RWPE2 (cell line): ENCODE measurements at regions not wholly inside any gene's neighbourhood (a gene's known extent, or its start where the extent isn't known, plus 50 kb on each side); places are given as distances from the start of the nearest gene placed in this dataset.

Experiments
- ATAC-seq: fragments of 200-7000 bp; cut with Tn5 transposase; 3 replicates; pipeline ENCODE4 v1.9.1; 2021; ENCODE audit warnings: low read depth
- DNase-seq: peaks from one replicate; pipeline ENCODE4 v3.0.0-alpha.2; 2020; ENCODE audit warnings: low spot score
- H3K27ac ChIP-seq: fragments of 450-650 bp; 2 replicates; pipeline ENCODE4 v1.5.1; 2017; ENCODE audit warnings: mild to moderate bottlenecking; ENCODE audit not compliant: poor library complexity, severe bottlenecking
- H3K27me3 ChIP-seq: fragments of 250-450 bp; sonication (Bioruptor Pico); 2 replicates; pipeline ENCODE4 v1.5.1; 2021; ENCODE audit warnings: mild to moderate bottlenecking, moderate library complexity; ENCODE audit not compliant: insufficient read depth, poor library complexity, severe bottlenecking
- H3K36me3 ChIP-seq: fragments of 250-450 bp; sonication (Bioruptor Pico); 2 replicates; pipeline ENCODE4 v1.5.1; 2020; ENCODE audit warnings: low read depth, mild to moderate bottlenecking, moderate library complexity
- H3K4me1 ChIP-seq: fragments of 250-450 bp; sonication (Bioruptor Pico); 2 replicates; pipeline ENCODE4 v1.5.1; 2021; ENCODE audit warnings: mild to moderate bottlenecking, moderate library complexity; ENCODE audit not compliant: insufficient read depth, poor library complexity, severe bottlenecking
- H3K4me3 ChIP-seq: fragments of 250-450 bp; sonication (Bioruptor Pico); 2 replicates; pipeline ENCODE4 v1.5.1; 2021; ENCODE audit warnings: mild to moderate bottlenecking, moderate library complexity; ENCODE audit not compliant: severe bottlenecking
- H3K9me3 ChIP-seq: fragments of 250-450 bp; sonication (Bioruptor Pico); 2 replicates; pipeline ENCODE4 v1.5.1; 2021; ENCODE audit warnings: mild to moderate bottlenecking, moderate library complexity; ENCODE audit not compliant: severe bottlenecking
- CTCF ChIP-seq: fragments of 450-650 bp; IDR thresholded peaks from one replicate; pipeline ENCODE4 v1.5.1; 2017; ENCODE audit warnings: mild to moderate bottlenecking, moderate library complexity; ENCODE audit not compliant: poor library complexity, severe bottlenecking

GRCh38 chr18:44324361-44324760 is 356.3 kb upstream of the SETBP1 start:
- Histone ChIP-seq H3K36me3 (no peaks in the 10 kb centered on the region), H3K27ac (no peak overlapping the region), H3K4me3 (no peak overlapping the region), H3K4me1 (no peaks in the 10 kb centered on the region), H3K27me3 (no peaks in the 10 kb centered on the region), H3K9me3 (no peaks in the 10 kb centered on the region)
- no peak for ATAC-seq
- no peak for TF ChIP-seq CTCF
- no peak for DNase-seq

- DNase-seq (no peak), ATAC-seq (no peak)
- no peak overlapping the region for H3K4me3 ChIP-seq
- no peaks in the 10 kb centered on the region for H3K9me3 ChIP-seq
- no peak overlapping the region for H3K27ac ChIP-seq
- TF ChIP-seq CTCF: peak; percentile 69
- H3K27me3 ChIP-seq: no peaks in the 10 kb centered on the region
- no peaks in the 10 kb centered on the region for H3K4me1 ChIP-seq
- no peaks in the 10 kb centered on the region for H3K36me3 ChIP-seq
Observed at GRCh38 chr18:44325903-44326635, 354.6 kb upstream of the SETBP1 start.

- no peak overlapping the region for H3K27ac ChIP-seq
- no peaks in the 10 kb centered on the region for H3K36me3 ChIP-seq
Observed at GRCh38 chr18:44331656-44332570, 348.8 kb upstream of the SETBP1 start.

GRCh38 chr18:44341759-44342158 is 338.9 kb upstream of the SETBP1 start:
- no peak for DNase-seq
- no peaks in the 10 kb centered on the region for H3K9me3 ChIP-seq
- no peak for TF ChIP-seq CTCF
- H3K27ac ChIP-seq: peak overlapping the region; percentile 27
- H3K36me3 ChIP-seq: no peaks in the 10 kb centered on the region
- H3K4me3 ChIP-seq: no peak overlapping the region
- H3K4me1 ChIP-seq: peaks cover 13% of the 10 kb centered on the region
- peak; percentile 92 for ATAC-seq
- H3K27me3 ChIP-seq: no peaks in the 10 kb centered on the region

More at GRCh38 chr18:44331656-44332570, 348.8 kb upstream of the SETBP1 start:
- DNase-seq (no peak), ATAC-seq (no peak)
- Histone ChIP-seq H3K4me3 (no peak overlapping the region), H3K4me1 (no peaks in the 10 kb centered on the region), H3K9me3 (no peaks in the 10 kb centered on the region), H3K27me3 (no peaks in the 10 kb centered on the region)
- no peak for TF ChIP-seq CTCF
